NT2/D1 (cell line): ENCODE measurements at regions not wholly inside any gene's neighbourhood (a gene's known extent, or its start where the extent isn't known, plus 50 kb on each side); places are given as distances from the start of the nearest gene placed in this dataset.

Source experiments
- SUZ12 ChIP-seq: IDR thresholded peaks from 2 replicates; pipeline ENCODE4 v1.6.1; 2011; ENCODE audit not compliant: insufficient read length, insufficient read depth; ENCODE audit errors: extremely low read depth
- ZNF274 ChIP-seq: IDR thresholded peaks from 2 replicates; pipeline ENCODE4 v1.6.1; 2011; ENCODE audit warnings: mild to moderate bottlenecking, low read depth, low read length

GRCh38 chr1:5661196-5662085 is 330.8 kb downstream of the NPHP4 start:
- TF ChIP-seq SUZ12, result no peak
- TF ChIP-seq ZNF274, result no peak
